Trophoblast cell (in vitro differentiated cells and primary cell): ENCODE measurements at regions not wholly inside any gene's neighbourhood (a gene's known extent, or its start where the extent isn't known, plus 50 kb on each side); places are given as distances from the start of the nearest gene placed in this dataset.

ENCODE experiments used
- DNase-seq, 2 donors: peaks; one replicate each; pipeline ENCODE4 v3.0.0-alpha.2; 2016
- H2AFZ ChIP-seq: 2 replicates; pipeline ENCODE4 v1.6.1; 2013; ENCODE audit warnings: low read length, moderate library complexity, mild to moderate bottlenecking; ENCODE audit not compliant: insufficient read depth, poor library complexity
- H2AK5ac ChIP-seq: 2 replicates; pipeline ENCODE4 v1.6.1; 2013; ENCODE audit warnings: mild to moderate bottlenecking, low read length
- H2BK120ac ChIP-seq: 2 replicates; pipeline ENCODE4 v1.6.1; 2013; ENCODE audit warnings: low read length, mild to moderate bottlenecking, moderate library complexity; ENCODE audit not compliant: insufficient read depth, poor library complexity
- H2BK12ac ChIP-seq: 2 replicates; pipeline ENCODE4 v1.6.1; 2013; ENCODE audit warnings: mild to moderate bottlenecking, low read length, moderate library complexity
- H2BK5ac ChIP-seq: 2 replicates; pipeline ENCODE4 v1.6.1; 2013; ENCODE audit warnings: low read length, low read depth, moderate library complexity, mild to moderate bottlenecking; ENCODE audit not compliant: poor library complexity
- H3K14ac ChIP-seq: 2 replicates; pipeline ENCODE4 v1.6.1; 2013; ENCODE audit warnings: mild to moderate bottlenecking, low read length
- H3K18ac ChIP-seq: 2 replicates; pipeline ENCODE4 v1.6.1; 2013; ENCODE audit warnings: mild to moderate bottlenecking, low read length
- H3K23ac ChIP-seq: 2 replicates; pipeline ENCODE4 v1.6.1; 2013; ENCODE audit warnings: low read length
- H3K27ac ChIP-seq: 2 replicates; pipeline ENCODE4 v1.5.1; 2013; ENCODE audit warnings: low read depth, mild to moderate bottlenecking, inconsistent platforms, low read length, moderate library complexity
- H3K27me3 ChIP-seq: 2 replicates; pipeline ENCODE4 v1.6.1; 2013; ENCODE audit warnings: inconsistent platforms, mild to moderate bottlenecking, low read length, moderate library complexity; ENCODE audit not compliant: insufficient read depth
- H3K36me3 ChIP-seq, 2 experiments: 1 replicate in 1 of 2; 2 replicates in 1 of 2; pipeline ENCODE4 v1.6.1; 2013; ENCODE audit warnings: low read length in 2 of 2, mild to moderate bottlenecking in 2 of 2, moderate library complexity in 1 of 2; ENCODE audit not compliant: insufficient read depth in 2 of 2, control insufficient read depth in 1 of 2
- H3K4ac ChIP-seq: 2 replicates; pipeline ENCODE4 v1.6.1; 2013; ENCODE audit warnings: low read depth, mild to moderate bottlenecking, low read length, moderate library complexity
- H3K4me1 ChIP-seq, 2 experiments: 1 replicate in 1 of 2; 2 replicates in 1 of 2; pipeline ENCODE4 v1.6.1; 2013; ENCODE audit warnings: low read length in 2 of 2, mild to moderate bottlenecking in 2 of 2, moderate library complexity in 1 of 2; ENCODE audit not compliant: insufficient read depth in 2 of 2, control insufficient read depth in 1 of 2
- H3K4me2 ChIP-seq: 2 replicates; pipeline ENCODE4 v1.6.1; 2013; ENCODE audit warnings: inconsistent platforms, mild to moderate bottlenecking, low read length, moderate library complexity
- H3K4me3 ChIP-seq: 2 replicates; pipeline ENCODE4 v1.5.1; 2013; ENCODE audit warnings: mild to moderate bottlenecking, low read depth, low read length, inconsistent platforms
- H3K79me1 ChIP-seq: one replicate; pipeline ENCODE4 v1.6.1; 2013; ENCODE audit warnings: low read length
- H3K79me2 ChIP-seq: 2 replicates; pipeline ENCODE4 v1.6.1; 2013; ENCODE audit warnings: low read length, mild to moderate bottlenecking; ENCODE audit not compliant: control insufficient read depth, insufficient read depth, poor library complexity
- H3K9ac ChIP-seq: 2 replicates; pipeline ENCODE4 v1.6.1; 2013; ENCODE audit warnings: mild to moderate bottlenecking, low read length
- H3K9me3 ChIP-seq: 2 replicates; pipeline ENCODE4 v1.6.1; 2013; ENCODE audit warnings: low read depth, mild to moderate bottlenecking, control low read depth, inconsistent platforms, low read length; ENCODE audit not compliant: insufficient read depth
- H4K12ac ChIP-seq: 2 replicates; pipeline ENCODE4 v1.6.1; 2013; ENCODE audit warnings: low read depth, mild to moderate bottlenecking, low read length, moderate library complexity
- H4K8ac ChIP-seq: 2 replicates; pipeline ENCODE4 v1.6.1; 2013; ENCODE audit warnings: low read depth, mild to moderate bottlenecking, low read length, moderate library complexity
- H4K91ac ChIP-seq: one replicate; pipeline ENCODE4 v1.6.1; 2013; ENCODE audit warnings: low read depth, mild to moderate bottlenecking, low read length, moderate library complexity
- WGBS: extraction: QIAGEN DNeasy Blood & Tissue Kit; methylation state at CpG from one replicate; pipeline ENCODE4 v1.1.7; 2013; ENCODE audit warnings: missing lambda C conversion rate; ENCODE audit not compliant: insufficient read length, insufficient coverage; ENCODE audit errors: extremely low coverage; 5-methylcytosine and 5-hydroxymethylcytosine counted together

- no peaks in the 10 kb centered on the region for H3K27me3 ChIP-seq
- H3K27ac ChIP-seq, result no peak overlapping the region
- H2BK5ac ChIP-seq, result no peak overlapping the region
- no peak overlapping the region for H4K8ac ChIP-seq
- no peak overlapping the region for H2BK12ac ChIP-seq
- no peak overlapping the region for H2AFZ ChIP-seq
- no peaks in the 10 kb centered on the region for H3K79me2 ChIP-seq
- WGBS, result no CpG with 5 or more reads among the region's 3 CpGs
- no peak overlapping the region for H3K4me3 ChIP-seq
- DNase-seq, result no peak
- no peak overlapping the region for H3K23ac ChIP-seq
- no peak overlapping the region for H3K9ac ChIP-seq
- no peaks in the 10 kb centered on the region for H3K79me1 ChIP-seq
- no peak overlapping the region for H4K91ac ChIP-seq
- H3K4ac ChIP-seq, result no peak overlapping the region
- no peak overlapping the region for H4K12ac ChIP-seq
- H3K9me3 ChIP-seq, result no peaks in the 10 kb centered on the region
- no peak overlapping the region for H3K4me2 ChIP-seq
- no peaks in the 10 kb centered on the region for H3K36me3 ChIP-seq
- H3K14ac ChIP-seq, result no peak overlapping the region
- H3K18ac ChIP-seq, result no peak overlapping the region
- no peaks in the 10 kb centered on the region for H3K4me1 ChIP-seq
- no peak overlapping the region for H2AK5ac ChIP-seq
- no peak overlapping the region for H2BK120ac ChIP-seq
Observed at GRCh38 chrX:82912382-82912781, 595.7 kb upstream of the POU3F4 start.

GRCh38 chrX:82934980-82935379 lies 573.1 kb upstream of the POU3F4 start:
- no peaks in the 10 kb centered on the region for H3K27me3 ChIP-seq
- H3K9me3 ChIP-seq, result peaks cover 2% of the 10 kb centered on the region
- H3K4me1 ChIP-seq, result no peaks in the 10 kb centered on the region
- H2BK5ac ChIP-seq, result no peak overlapping the region
- H3K14ac ChIP-seq, result no peak overlapping the region
- H3K79me1 ChIP-seq, result no peaks in the 10 kb centered on the region
- no peaks in the 10 kb centered on the region for H3K36me3 ChIP-seq
- no peak overlapping the region for H4K91ac ChIP-seq
- H3K27ac ChIP-seq, result no peak overlapping the region
- no peak overlapping the region for H2BK12ac ChIP-seq
- H2BK120ac ChIP-seq, result no peak overlapping the region
- no peak overlapping the region for H4K8ac ChIP-seq
- no peak overlapping the region for H2AK5ac ChIP-seq
- H3K23ac ChIP-seq, result no peak overlapping the region
- no peak for DNase-seq
- H2AFZ ChIP-seq, result no peak overlapping the region
- H3K18ac ChIP-seq, result no peak overlapping the region
- H4K12ac ChIP-seq, result no peak overlapping the region
- no peaks in the 10 kb centered on the region for H3K79me2 ChIP-seq
- no peak overlapping the region for H3K4me3 ChIP-seq
- no peak overlapping the region for H3K9ac ChIP-seq
- no peak overlapping the region for H3K4me2 ChIP-seq
- H3K4ac ChIP-seq, result no peak overlapping the region

GRCh38 chrX:82945332-82945731 lies 562.8 kb upstream of the POU3F4 start:
- Histone ChIP-seq H4K8ac (no peak overlapping the region), H4K91ac (no peak overlapping the region), H2BK5ac (no peak overlapping the region), H3K79me1 (no peaks in the 10 kb centered on the region), H2AFZ (no peak overlapping the region), H4K12ac (no peak overlapping the region), H3K9ac (no peak overlapping the region), H3K14ac (no peak overlapping the region), H3K4me1 (no peaks in the 10 kb centered on the region), H2BK120ac (no peak overlapping the region), H3K27ac (no peak overlapping the region), H3K18ac (no peak overlapping the region), H3K36me3 (no peaks in the 10 kb centered on the region), H3K4ac (no peak overlapping the region), H3K4me3 (no peak overlapping the region), H2AK5ac (no peak overlapping the region), H2BK12ac (no peak overlapping the region), H3K23ac (no peak overlapping the region), H3K4me2 (no peak overlapping the region), H3K79me2 (no peaks in the 10 kb centered on the region), H3K9me3 (no peaks in the 10 kb centered on the region), H3K27me3 (no peaks in the 10 kb centered on the region)
- no peak for DNase-seq
- WGBS, result no CpG with 5 or more reads among the region's 3 CpGs

- Histone ChIP-seq H3K14ac (no peak overlapping the region), H3K18ac (no peak overlapping the region), H3K4me3 (no peak overlapping the region), H2AK5ac (no peak overlapping the region), H3K9me3 (no peaks in the 10 kb centered on the region), H3K4ac (no peak overlapping the region), H3K23ac (no peak overlapping the region), H4K91ac (no peak overlapping the region), H2BK12ac (no peak overlapping the region), H2BK120ac (no peak overlapping the region), H3K79me1 (no peaks in the 10 kb centered on the region), H3K27ac (no peak overlapping the region), H4K8ac (no peak overlapping the region), H3K9ac (no peak overlapping the region), H3K79me2 (no peaks in the 10 kb centered on the region), H2BK5ac (no peak overlapping the region), H3K4me1 (no peaks in the 10 kb centered on the region), H2AFZ (no peak overlapping the region), H4K12ac (no peak overlapping the region), H3K27me3 (no peaks in the 10 kb centered on the region), H3K4me2 (no peak overlapping the region), H3K36me3 (no peaks in the 10 kb centered on the region)
- no CpG with 5 or more reads among the region's 3 CpGs for WGBS
- no peak for DNase-seq
Observed at GRCh38 chrX:82961129-82961528, 547.0 kb upstream of the POU3F4 start.

GRCh38 chrX:82973646-82974045 lies 534.4 kb upstream of the POU3F4 start:
- Histone ChIP-seq H2AFZ (no peak overlapping the region), H3K27ac (no peak overlapping the region), H3K9me3 (no peaks in the 10 kb centered on the region), H2BK12ac (no peak overlapping the region), H3K4ac (no peak overlapping the region), H2BK5ac (no peak overlapping the region), H2BK120ac (no peak overlapping the region), H3K79me2 (no peaks in the 10 kb centered on the region), H3K9ac (no peak overlapping the region), H3K14ac (no peak overlapping the region), H3K36me3 (no peaks in the 10 kb centered on the region), H3K18ac (no peak overlapping the region), H3K4me1 (no peaks in the 10 kb centered on the region), H3K4me2 (no peak overlapping the region), H4K12ac (no peak overlapping the region), H3K23ac (no peak overlapping the region), H3K27me3 (no peaks in the 10 kb centered on the region), H4K8ac (no peak overlapping the region), H3K4me3 (no peak overlapping the region), H2AK5ac (no peak overlapping the region), H3K79me1 (no peaks in the 10 kb centered on the region), H4K91ac (no peak overlapping the region)
- no CpG with 5 or more reads among the region's 2 CpGs for WGBS
- DNase-seq, result no peak
